Stimulated activated CD4-positive, alpha-beta T cell treated with anti-CD3 and anti-CD28 coated beads, Interleukin-12 subunit alpha, Interleukin-12 subunit beta, amount 100 ng/mL, for 4 hours (primary cell): ENCODE measurements at regions not wholly inside any gene's neighbourhood (a gene's known extent, or its start where the extent isn't known, plus 50 kb on each side); places are given as distances from the start of the nearest gene placed in this dataset.

Experiments used
- DNase-seq: peaks from one replicate; pipeline ENCODE4 v3.0.0-alpha.2; 2020

DNA sequence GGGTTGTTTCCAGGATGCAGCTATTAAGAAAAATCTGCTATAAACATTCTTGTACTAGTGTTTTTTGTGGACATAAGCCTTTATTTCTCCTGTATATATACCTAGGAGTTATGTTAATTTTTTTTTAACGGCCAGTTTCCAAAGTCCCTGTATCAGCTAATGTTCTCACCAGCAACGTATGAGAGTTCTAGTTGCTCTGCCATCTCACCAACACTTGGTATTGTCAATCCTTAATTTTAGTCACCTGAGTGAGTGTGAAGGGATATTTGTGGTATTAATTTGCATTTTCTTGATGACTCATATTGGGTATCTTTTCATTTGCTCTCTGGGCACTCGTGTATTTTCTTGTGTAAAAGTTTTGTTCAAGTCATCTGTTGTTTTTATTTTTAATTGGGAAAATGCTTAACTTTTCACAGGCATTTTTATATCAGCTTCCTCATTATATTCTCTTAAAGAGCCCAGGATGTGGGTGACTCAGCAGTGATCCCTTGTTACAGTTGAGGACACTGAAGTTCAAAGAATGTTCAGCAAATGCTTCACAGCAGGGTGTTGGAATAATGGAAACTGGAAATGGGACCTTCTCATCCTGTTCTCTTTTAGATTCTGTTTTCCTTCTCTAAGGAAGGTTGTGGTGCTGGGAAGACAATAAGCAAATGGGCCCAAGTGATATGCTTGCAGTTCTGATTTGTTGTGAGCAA lies 176.3 kb upstream of the PRNP start:
- DNase-seq = no peak

DNA sequence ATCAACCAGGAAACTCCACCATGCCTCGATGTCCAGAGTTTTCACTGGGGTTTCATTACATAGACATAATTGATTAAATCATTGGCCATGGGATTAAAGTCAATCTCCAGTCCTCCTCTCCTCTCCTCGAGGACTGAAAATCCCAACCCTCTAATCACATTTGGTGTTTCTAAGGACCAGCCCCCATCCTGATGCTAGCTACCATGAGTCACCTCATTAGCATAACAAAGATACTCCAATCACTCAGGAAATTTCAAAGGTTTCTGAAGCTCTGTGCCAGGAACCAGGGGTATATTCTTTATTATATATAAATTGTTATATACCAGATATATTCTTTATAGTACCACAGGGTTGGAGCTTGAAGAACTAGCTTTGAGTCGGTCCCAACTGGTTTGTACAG lies 177.5 kb upstream of the PRNP start:
- no peak for DNase-seq

DNA sequence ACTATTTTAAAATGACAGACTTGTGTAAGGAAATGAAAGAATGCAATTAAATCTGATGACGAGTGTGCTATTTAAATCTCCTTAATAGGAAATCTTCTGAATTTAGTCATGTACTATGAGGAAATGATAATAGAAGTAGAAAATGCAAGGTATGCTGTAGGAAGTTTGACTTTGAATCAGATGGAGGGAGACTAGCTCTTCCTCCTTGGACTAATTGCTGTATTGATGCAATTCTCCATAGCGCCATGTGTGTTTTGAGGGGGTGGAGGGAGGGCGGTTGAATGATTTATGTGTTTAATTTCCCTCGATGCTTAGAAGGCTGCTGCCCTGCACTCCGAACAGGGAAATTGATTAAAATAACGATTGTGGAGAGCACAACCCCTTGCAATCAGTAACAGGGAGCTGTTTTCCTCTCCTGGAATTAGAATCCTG lies 179.0 kb upstream of the PRNP start:
- DNase-seq = no peak

DNA sequence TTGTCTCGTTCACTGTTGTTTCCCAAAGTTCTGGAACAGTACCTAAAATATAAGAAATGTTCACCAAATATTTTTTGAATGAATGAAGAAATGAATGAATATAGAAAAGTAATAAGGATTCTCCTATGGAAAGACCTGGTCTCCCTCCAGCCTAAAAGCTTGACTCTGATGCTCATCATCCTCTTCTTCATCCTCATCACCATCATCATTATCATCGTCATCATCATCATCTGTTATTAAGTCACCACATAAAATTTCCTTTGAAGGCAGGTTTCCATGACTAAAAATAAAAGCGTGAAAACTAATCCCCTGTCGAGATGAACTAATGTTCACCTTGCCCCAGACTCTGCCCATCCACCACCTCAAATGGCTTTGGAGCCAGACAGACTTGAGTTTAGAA lies 181.4 kb upstream of the PRNP start:
- no peak for DNase-seq

DNA sequence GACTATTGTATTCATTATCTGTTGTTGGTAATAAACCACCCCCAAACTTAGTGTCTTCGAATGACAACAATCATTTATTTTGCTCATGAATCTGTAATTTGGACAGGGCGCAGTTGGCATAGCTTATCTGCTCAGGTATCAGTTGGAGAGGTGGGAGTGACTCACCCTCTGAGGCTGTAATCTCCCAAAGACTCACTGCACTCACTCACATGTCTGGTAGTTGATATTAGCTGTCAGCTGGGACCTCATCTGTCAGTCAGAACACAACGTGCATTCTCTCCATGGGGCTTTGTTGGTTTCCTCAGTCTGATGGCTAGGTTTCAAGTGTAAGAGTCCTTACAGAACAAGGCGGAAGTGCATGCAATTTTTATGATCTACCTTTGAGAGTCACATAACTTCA lies 183.5 kb upstream of the PRNP start:
- DNase-seq = no peak

DNA sequence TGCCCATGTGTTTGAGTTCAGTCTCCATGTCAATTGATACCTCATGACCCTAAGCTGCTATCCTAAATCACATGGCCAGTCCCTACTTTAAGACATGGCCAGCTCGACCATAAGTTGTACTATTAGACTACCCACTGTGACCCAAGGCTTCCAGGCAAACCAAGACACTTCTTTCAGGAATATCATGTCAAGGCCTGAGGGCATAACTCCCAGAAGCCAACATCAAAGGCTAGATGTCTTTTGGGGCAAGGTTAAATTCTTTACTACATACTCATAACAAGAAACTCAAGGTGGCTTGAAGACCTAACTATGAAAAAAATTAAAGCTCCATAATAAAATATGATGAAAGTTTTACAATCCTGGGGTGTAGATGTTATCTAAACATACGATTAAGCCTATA lies 192.9 kb upstream of the PRNP start:
- no peak for DNase-seq

DNA sequence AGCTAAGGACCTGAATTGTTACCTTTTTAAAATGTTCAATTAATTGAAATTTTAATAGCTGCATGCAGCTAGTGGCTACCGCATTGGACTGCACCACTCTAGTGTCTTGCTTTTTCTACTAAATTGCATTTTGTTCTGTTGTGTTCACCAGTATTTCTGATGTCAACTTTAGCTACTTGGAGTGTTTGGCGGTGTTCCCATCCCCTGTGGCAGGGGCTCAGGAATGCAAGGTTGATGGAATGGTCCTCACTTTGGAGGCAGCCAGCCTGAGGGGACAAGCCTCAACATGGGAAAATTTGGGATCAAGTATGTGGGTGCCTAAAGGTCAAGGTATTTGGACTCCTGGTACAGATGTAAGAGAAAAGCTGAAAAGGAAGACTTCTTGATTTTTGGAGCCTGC lies 194.6 kb upstream of the PRNP start:
- DNase-seq = no peak

DNA sequence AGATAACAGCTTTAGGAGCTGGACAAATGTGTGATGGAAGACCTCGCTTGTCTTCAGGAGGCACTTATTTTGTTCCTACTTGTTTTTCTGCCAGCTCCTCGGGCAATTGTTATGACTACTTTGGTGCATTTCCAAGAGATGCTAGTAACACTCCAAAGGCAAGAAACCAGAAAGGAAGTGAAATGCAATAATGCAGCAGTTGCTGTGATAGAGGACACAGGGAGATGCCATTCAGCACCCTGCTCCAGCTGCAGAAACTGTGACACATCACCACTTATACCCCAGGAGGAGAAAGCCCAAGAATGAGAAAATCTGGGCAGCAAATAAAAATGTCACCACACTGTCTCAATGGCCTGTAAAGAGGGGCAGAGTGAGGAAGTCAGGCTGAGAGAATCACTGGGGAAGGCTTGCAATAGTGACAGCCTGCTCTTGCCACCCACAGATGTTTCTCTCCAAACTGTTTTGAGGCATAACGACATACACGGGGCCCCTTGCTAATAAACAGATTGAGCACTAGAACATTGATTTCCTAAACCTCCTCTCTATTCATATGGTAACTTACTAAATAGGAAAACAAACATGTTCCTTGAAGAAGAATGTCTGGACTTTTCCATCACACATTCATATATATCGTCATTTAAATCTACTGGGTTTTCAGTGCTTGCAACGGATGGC lies 195.5 kb upstream of the PRNP start:
- no peak for DNase-seq

DNA sequence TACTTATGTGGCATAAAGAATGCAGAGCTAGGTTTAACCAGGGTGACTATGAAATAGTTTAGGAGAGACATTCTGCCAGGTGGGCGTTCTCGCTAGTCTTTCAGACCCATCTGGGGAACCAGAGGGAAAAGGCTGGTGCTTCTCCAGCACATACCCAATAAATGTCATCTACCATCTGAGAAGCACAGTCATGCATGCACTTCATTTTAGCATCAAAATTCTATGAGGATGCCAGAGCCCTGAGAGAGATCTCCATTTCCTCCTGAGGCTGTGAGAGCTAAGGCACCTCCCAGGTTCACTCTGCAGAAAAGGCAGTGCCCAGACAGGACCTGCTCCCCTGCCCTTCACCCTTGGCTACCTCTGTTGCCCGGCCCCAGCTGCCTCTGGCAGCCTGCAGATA lies 196.2 kb upstream of the PRNP start:
- no peak for DNase-seq

DNA sequence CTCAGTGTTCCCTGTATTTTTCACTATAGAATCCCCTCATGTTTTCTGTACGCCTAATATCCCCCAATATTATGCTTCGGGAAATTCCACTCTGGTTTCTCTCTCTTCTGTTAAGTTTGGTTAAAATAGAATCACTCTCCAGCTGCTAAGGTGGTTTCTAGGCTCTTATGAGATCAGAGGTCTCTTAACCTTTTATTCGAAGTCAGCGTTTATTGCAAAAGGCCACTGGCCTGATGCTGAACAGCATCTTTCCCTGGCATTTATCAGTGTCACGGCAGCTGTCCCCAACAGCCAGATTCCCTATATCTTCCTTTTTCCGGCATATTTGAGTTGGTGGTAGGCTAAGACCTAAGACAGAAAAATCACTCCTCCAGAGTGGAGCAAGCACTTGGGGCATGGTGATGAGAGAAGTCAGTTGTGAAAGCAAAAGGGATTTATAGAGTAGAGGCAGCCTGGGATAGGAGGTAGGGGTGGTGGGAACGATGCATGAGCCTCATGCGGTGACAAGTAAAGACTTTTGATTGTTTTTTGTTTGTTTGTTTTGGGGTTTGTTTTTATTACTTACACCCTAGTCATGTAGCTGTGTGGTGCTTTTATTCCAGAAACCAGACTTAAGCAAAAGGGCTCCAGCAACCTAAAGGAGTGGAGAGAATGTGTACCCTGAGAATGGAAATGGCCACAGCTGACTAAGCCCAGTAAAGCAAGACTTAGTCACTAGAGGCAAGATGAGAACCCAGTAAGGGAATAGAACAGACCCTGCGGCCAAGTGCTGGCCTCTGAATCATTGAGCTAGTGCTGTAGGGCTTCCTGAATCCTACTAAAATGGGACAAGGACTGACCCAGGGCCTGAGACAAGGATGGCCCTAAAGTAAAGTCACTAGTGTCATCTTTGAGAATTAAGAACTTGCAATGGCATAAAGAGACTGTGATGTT lies 197.6 kb upstream of the PRNP start:
- no peak for DNase-seq

DNA sequence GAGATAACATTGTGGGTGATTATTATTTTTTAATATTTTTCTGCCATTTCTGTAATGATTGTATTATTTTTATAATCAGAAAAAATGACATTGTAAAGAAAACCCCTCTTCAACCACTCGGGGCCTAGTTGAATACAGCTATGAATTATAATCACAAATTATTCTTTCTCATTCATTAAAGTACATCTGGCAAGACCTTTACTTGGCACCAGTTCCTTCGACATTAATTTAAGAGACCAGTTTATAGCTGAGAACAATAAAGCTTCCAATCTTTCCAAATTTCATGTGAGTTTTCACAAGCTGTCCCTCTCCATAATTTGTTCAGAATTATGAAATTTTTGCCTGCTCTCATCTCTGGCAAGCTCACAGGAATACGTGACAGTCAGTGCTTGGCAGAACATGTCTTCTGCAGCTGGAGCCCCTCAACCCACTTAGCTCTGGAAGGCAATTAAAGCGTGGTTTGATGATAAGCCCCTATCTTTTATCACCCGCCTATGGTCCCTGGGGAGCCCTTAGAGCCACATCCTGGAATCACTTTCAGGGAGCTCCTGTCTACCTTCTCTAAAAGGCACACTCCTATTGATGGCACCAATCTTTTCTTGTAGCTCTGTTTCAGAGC lies 201.8 kb upstream of the PRNP start:
- no peak for DNase-seq

DNA sequence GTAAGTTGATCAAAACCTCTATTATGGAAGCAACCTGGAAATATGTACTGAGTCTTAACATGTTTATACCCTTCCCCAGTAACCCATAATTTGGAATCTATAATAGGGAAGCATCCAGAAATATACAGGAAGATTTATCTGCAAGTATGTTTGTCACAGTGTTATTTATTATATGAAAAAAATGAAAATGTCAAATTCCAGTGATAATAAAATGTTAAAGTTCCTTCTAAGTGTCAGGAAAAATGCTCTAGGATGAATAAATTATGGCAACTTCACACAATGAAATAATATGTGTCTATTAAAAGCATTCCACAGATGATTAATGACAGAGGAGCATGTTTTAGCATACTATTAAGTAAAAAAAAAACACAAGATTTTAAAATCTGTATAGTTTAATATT lies 202.3 kb upstream of the PRNP start:
- no peak for DNase-seq

DNA sequence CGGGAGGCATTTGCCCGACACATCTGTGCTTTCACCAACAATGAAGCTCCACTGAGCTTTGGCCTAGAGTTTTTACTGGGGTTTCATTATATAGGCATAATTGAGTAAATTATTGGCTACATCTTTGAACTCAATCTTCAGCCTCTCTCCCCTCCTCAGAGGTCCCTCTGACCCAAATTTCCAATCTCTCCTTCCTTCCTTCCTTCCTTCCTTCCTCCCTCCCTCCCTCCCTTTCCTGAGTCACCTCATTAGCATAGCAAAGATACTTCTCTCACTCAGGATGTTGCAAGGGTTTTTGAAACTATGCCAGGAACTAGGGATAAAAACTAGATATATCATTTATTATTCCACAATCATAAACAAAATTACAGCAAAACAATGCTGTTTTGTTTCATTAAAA lies 202.8 kb upstream of the PRNP start:
- DNase-seq = no peak

DNA sequence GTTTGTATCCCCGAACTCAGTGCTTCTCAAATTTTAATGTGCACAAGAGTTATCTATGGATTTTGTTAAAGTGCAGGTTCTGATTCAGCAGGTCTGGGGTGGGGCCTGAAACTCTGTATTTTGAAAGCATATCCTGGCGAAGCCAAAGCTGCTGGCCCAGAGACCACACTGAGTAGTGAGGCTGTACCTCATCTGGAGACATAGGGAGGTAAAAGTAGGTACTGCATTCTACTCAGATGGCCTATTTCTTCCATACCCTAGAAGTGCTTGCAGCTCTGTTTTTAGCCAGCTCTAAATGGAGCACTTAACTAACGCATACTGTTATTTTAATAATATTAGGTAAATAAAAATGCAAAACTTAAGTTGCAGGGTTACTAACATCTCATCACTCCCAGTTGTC lies 206.2 kb upstream of the PRNP start:
- no peak for DNase-seq

DNA sequence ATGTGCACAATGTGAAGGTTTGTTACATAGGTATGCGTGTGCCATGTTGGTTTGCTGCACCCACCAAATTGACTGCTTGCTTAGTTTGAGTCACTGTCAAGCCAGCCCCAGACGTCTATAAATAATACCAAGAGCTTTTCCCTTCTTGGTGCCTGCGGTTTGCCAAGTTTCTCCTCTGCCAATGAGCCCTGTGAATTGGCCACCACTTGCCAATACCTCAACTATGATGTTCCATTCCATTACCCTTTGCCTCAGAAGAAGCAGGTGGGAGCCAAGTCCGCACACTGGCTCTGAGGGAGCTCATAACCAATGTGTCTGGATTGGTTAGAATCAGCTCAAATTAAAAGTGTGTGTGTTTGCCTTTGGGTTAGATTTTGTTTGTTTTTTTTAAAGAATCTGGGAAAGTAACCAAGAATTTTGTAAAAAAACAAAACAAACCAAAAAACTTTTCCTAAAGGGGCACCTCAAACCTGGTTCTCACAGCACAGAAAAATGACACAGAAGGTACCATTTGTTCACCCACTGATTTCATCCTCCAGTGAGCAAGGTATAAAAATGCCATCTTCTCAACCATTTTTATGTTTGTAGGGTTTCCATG lies 209.3 kb upstream of the PRNP start:
- DNase-seq = no peak

DNA sequence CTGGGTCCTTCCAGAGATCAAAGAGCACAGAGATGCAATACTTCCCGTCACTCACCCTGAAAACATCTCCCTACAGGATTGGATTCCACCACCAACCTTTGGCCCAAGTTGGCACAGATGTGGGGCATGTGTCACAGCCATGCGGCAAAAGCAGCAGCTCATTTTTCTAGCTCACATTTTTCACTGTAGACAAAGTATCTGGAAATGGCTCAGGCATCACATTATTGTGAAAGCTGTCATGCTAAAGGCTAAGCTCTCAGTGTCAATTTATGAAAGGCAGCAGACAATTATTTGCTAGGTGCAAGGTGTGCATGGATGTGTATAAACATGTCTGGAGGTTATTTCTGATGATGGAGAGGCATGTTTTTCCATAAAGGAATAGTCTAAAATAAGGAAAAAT lies 213.3 kb upstream of the PRNP start:
- no peak for DNase-seq

DNA sequence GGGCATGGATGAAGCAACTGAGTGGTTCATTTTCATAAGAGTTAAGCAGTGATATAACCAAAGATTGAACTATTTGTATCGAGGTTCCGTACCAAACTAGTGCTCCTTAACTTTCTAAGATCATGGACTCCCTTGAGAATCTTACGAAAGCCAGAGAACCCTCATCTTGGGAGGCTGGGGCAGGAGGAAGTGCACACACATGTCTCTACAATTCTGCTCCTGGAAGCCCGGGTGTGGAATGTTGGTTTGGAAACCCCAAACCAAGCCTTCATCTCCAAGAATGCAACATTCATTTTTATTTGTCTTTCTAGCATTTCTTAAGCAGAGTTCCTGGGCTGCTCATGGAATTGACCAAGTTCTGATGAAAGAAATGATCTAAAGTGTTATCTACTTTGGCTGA lies 215.0 kb upstream of the PRNP start:
- no peak for DNase-seq

DNA sequence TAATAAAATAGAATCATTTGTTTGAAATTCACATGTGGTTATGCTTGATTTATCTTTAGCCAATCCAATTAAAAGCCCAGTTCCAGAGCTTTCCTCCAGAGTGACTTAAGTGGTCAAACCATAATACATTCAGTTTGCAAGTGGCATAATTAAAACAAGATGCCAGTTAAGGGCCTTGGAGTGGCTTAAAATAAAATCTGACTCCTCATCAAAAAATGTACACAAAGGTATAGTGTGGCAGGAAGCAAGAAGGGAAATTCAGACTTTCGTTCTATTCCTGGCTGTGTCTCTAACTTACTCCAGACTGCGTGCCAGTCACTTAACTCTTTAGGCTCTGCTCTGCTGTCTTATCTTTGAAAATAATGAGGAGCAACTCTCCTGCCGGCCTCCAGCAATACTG lies 215.9 kb upstream of the PRNP start:
- DNase-seq = no peak

DNA sequence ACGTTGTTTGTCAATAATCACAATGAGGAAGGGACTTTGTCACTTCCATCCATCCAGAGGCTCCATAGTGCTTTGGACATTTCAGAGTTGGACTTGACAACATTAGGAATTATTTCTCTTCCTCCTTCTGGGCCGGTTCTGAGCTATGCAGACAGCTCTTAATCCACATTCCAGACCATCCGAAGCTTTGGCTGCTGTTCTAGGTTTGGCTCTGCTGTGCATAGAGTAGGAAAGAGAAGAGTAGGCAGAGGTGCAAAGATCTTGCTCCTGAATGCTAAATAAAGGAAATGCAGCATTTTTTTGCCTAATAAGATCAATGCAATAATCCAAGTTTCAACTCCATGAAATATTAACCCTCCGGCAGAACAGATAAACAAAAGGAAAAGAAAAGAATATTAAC lies 216.3 kb upstream of the PRNP start:
- DNase-seq = no peak

DNA sequence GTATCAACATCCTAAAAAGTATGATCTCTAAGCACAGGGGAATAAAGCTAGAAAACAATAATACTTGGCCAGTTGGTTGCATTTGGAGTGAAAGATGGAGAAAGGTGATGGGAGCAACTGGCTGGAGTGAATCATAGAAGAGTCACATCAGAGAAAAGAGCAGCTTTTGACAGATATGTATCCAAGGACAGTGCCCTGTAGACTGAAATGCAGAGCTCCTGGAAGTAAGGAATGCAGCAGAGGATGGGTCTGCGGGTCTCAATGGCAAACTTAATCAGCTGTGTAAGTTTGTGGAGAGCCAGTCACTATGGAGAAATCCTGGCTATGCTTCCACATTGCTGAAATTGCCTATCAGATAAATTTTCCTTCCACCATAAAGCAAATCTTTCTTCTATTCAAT lies 218.1 kb upstream of the PRNP start:
- no peak for DNase-seq

DNA sequence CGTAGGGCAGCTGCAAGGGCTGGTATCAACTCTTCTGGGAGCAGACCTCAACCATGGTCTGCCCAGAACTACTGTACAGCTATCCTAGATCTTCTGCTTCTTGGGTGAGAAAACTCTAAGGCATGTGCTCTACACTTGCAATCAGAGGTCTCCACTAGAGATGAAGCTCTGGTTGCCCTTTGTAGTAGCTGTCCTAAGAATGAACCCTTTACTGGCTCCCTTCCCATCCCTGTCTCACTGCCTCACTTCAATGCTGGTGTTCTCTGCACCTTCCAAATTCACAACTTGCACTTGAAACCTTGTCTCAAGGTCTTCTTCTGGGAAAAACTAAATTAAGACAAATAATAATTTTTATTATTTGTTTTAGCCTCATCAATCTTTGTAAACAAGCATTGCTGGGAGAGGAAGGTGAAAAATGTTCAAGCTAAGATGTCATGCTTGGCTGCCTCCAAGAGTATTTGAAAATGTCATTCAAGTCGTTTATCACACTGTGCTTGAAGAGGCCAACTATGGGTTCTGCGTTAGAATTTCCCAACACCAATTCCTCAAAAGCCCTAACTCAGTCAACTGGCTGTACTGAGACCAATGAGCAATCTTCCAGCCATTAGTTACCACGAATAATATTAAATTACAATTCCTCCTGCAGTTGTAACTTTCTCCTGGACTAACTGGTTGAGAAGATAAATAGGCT lies 216.9 kb upstream of the ADRA1D start:
- no peak for DNase-seq

DNA sequence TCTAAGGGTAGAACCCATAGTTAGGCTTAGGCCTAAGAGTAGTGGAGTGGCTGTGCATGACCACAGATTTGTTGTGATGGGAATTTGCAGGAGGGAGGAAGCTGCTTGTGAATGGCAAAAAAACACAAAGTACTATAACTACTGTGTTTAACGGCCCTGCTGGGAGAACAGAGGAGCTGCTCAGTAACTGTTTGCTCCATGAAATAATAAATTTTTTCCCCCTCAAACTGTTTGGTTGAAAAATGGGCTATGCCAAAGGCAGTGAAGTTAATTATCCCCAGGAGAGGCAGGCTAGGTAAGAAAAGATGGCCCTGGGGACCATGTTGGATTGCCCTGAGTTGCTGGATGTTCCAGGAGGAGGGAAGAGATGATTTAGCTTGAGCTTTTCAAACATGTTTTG lies 216.1 kb upstream of the ADRA1D start:
- no peak for DNase-seq
